ENCODE measurements at regions not wholly inside any gene's neighbourhood (a gene's known extent, or its start where the extent isn't known, plus 50 kb on each side); places are given as distances from the start of the nearest gene placed in this dataset.

DNA sequence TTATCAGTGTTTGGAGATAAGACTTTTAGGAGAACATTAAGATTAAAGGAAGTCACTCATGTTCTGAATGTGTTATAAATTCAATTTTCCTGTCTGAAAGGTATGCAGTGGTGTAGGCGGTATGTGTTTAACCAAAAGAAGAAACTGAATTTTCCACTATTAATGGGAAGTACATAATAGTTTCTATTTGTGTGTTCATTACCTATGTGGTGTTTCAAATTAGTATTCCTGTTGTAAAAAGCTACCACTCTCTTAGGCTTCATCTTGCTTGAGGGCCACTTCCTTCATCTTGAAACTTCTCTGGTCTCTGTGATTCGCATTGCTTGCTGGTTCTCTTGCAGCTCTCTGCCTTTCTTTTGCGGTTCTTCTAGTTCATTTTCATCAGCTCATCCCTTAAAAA lies 123.4 kb downstream of the HLX start:
- Histone ChIP-seq H3K4me3 (ENCODE audit: low read depth, low read length) (no peak overlapping the region), H3K4me1 (no peaks in the 10 kb centered on the region)
- no peak for TF ChIP-seq CTCF (IDR thresholded peaks at IDR 0.05)

DNA sequence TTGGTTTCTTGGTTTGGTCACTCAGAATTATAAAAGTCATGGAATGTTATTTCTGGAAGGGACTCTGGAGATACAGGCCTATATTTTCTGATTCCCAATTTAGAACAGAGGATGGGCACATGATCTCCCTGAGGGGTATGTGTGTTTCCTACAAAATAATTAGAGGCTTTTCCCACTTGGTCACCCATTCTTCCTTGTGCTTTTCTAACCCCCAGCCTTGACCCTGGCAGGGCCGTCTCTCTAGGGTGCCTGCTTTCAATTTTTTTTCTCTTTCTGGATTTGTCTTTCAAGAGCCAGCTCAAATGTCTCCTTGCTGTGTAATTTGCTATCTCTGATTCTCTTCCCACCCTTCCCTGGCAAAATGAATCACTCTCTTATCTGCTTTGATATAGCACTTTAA lies 131.9 kb downstream of the HLX start:
- Histone ChIP-seq H3K79me2 (no peaks in the 10 kb centered on the region), H3K36me3 (ENCODE audit: control insufficient read depth, insufficient read depth, low read length) (no peaks in the 10 kb centered on the region), H3K27ac (no peak overlapping the region), H3K9me3 (ENCODE audit: control insufficient read depth, low read length) (no peaks in the 10 kb centered on the region), H2AFZ (no peak overlapping the region), H3K9ac (no peak overlapping the region), H3K4me2 (ENCODE audit: low read length) (no peak overlapping the region), H3K4me3 (ENCODE audit: low read depth, low read length) (no peak overlapping the region), H3K27me3 (ENCODE audit: control insufficient read depth, insufficient read depth, low read length) (no peaks in the 10 kb centered on the region), H3K4me1 (no peaks in the 10 kb centered on the region)
- TF ChIP-seq CTCF (IDR thresholded peaks at IDR 0.05): no peak

More for the DNA sequence above, 123.4 kb downstream of the HLX start:
- no peaks in the 10 kb centered on the region for H3K27me3 ChIP-seq (ENCODE audit: control insufficient read depth, insufficient read depth, low read length)
- no peaks in the 10 kb centered on the region for H3K79me2 ChIP-seq
- no peak overlapping the region for H3K4me2 ChIP-seq (ENCODE audit: low read length)
- H3K9ac ChIP-seq: no peak overlapping the region
- no peak overlapping the region for H3K27ac ChIP-seq
- H3K36me3 ChIP-seq (ENCODE audit: control insufficient read depth, insufficient read depth, low read length): no peaks in the 10 kb centered on the region
- H2AFZ ChIP-seq: no peak overlapping the region
- no peaks in the 10 kb centered on the region for H3K9me3 ChIP-seq (ENCODE audit: control insufficient read depth, low read length)

- no peaks in the 10 kb centered on the region for H3K36me3 ChIP-seq (ENCODE audit: control insufficient read depth, insufficient read depth, low read length)
- H3K27ac ChIP-seq: no peak overlapping the region
- H3K9ac ChIP-seq: no peak overlapping the region
- H3K4me1 ChIP-seq: no peaks in the 10 kb centered on the region
- H3K9me3 ChIP-seq (ENCODE audit: control insufficient read depth, low read length): no peaks in the 10 kb centered on the region
- no peaks in the 10 kb centered on the region for H3K27me3 ChIP-seq (ENCODE audit: control insufficient read depth, insufficient read depth, low read length)
- H3K4me3 ChIP-seq (ENCODE audit: low read depth, low read length): no peak overlapping the region
- no peak for TF ChIP-seq CTCF (IDR thresholded peaks at IDR 0.05)
- H3K79me2 ChIP-seq: no peaks in the 10 kb centered on the region
- no peak overlapping the region for H3K4me2 ChIP-seq (ENCODE audit: low read length)
- H2AFZ ChIP-seq: no peak overlapping the region
Measured at GRCh38 chr1:221012120-221012519, 132.9 kb downstream of the HLX start.

DNA sequence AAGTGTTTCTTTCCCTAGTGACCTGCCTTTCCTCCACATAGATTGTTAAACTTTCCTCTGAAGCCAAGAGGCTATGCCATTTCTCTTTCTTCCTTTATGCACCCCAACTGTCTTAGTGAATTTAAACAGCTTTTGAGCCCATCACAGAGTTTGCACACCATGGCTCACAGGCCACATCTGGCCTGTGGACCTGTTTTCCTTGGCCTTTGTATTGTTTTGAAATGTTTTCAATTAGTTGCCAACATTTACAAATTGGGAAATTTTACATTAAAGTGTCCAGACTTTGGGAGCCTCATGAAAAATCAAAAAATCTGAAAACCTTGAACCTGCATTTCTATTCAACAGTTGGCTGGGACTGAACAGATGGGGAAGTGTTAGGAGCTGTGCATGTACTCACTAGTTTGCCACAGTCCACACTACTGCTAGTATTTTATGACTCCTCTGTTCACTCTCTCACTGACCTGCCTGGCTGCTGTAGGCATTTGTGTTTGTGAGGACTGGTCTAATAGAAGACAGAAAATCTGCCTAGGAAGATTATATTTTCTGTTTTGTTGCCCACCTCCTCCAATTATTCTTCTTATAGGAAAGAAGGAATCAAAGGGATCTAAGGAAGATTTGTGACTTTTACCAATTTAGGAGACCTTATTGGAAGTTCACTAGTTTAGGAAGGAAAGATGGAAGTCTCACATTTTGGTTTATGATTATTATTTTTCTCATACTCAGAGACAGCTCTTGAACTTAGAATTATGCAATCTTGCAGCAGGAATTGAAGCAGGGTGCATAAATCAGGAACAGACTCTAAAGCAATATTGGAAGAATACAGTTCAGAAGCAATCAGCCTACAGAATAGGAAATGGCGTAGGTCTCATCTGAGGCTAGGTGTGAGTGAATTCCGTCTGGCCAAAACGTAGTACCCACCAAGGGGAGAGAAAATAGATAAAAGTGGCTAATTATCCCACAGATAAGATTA lies 134.7 kb downstream of the HLX start:
- no peak overlapping the region for H2AFZ ChIP-seq
- TF ChIP-seq CTCF (IDR thresholded peaks at IDR 0.05): no peak
- no peaks in the 10 kb centered on the region for H3K4me1 ChIP-seq
- no peak overlapping the region for H3K9ac ChIP-seq
- no peaks in the 10 kb centered on the region for H3K36me3 ChIP-seq (ENCODE audit: control insufficient read depth, insufficient read depth, low read length)
- H3K79me2 ChIP-seq: no peaks in the 10 kb centered on the region
- H3K9me3 ChIP-seq (ENCODE audit: control insufficient read depth, low read length): no peaks in the 10 kb centered on the region
- no peaks in the 10 kb centered on the region for H3K27me3 ChIP-seq (ENCODE audit: control insufficient read depth, insufficient read depth, low read length)
- H3K4me3 ChIP-seq (ENCODE audit: low read depth, low read length): no peak overlapping the region
- H3K27ac ChIP-seq: no peak overlapping the region
- no peak overlapping the region for H3K4me2 ChIP-seq (ENCODE audit: low read length)
